ENCODE measurements at regions not wholly inside any gene's neighbourhood (a gene's known extent, or its start where the extent isn't known, plus 50 kb on each side); places are given as distances from the start of the nearest gene placed in this dataset.

GRCh38 chr4:168028568-168028967 lies 63.8 kb upstream of the ANXA10 start:
- Histone ChIP-seq H3K4me3 (ENCODE audit: insufficient read depth, low read depth, low read length) (no peak overlapping the region), H3K27ac (ENCODE audit: low read depth, low read length) (no peak overlapping the region), H3K9ac (ENCODE audit: low read length) (no peak overlapping the region), H2AFZ (ENCODE audit: low read depth, low read length) (no peak overlapping the region), H4K20me1 (ENCODE audit: insufficient read depth, low read length) (no peaks in the 10 kb centered on the region), H3K9me3 (ENCODE audit: insufficient read depth, low read depth, low read length) (peaks cover 3% of the 10 kb centered on the region), H3K4me1 (ENCODE audit: insufficient read depth, low read length) (no peaks in the 10 kb centered on the region), H3K36me3 (ENCODE audit: insufficient read depth, low read length) (no peaks in the 10 kb centered on the region), H3K79me2 (ENCODE audit: insufficient read depth, low read length) (no peaks in the 10 kb centered on the region), H3K27me3 (ENCODE audit: insufficient read depth, low read length) (no peaks in the 10 kb centered on the region), H3K4me2 (ENCODE audit: low read length) (no peak overlapping the region)
- TF ChIP-seq CTCF (IDR thresholded peaks at IDR 0.05; ENCODE audit: insufficient read depth, low read depth, low read length) (no peak), EZH2 (IDR thresholded peaks at IDR 0.05; ENCODE audit: insufficient read depth, low read length) (no peak)
- Mint-ChIP-seq H3K27ac (ENCODE audit: unreplicated experiment) (no peak overlapping the region), H3K36me3 (ENCODE audit: low read depth, unreplicated experiment) (no peaks in the 10 kb centered on the region), H3K27me3 (ENCODE audit: low read depth, unreplicated experiment) (no peaks in the 10 kb centered on the region), H3K4me1 (ENCODE audit: low read depth, unreplicated experiment) (no peaks in the 10 kb centered on the region), H3K4me3 (ENCODE audit: unreplicated experiment) (no peak overlapping the region), H3K9me3 (ENCODE audit: unreplicated experiment) (peaks cover 6% of the 10 kb centered on the region)
- DNase-seq (ENCODE audit: low read depth) (no peak), FAIRE-seq (no peak)

DNA sequence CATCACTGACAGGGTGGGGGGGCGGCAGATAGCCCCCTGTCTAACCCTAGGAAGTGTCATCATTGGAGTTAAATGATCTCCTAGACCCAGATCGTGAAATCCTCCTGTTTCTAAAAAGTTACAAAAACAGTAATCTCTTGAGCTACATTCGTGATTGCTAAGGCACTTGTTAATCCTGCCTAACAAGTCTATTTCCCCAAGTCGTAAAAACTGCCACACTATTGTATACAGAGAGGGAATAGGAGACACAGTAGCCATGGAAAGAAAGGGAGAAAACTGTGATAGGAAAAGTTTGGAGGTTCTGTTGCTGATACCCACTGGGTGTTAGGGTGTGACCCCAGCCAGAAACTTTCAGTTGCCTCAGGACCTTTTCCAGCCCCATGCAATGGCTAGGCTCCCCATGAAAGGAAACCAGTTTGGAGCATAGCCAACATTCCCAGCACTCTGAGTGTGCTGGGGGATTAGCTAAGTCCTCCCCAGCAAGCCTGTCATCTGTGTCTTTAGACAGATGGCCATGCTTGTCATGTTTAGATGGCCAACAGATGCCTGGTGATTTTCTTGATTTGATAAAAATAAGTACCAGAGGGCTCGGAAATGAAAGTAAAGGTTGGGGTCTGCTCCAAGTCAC lies 63.3 kb upstream of the ANXA10 start:
- H4K20me1 ChIP-seq (ENCODE audit: insufficient read depth, low read length), result no peaks in the 10 kb centered on the region
- no peaks in the 10 kb centered on the region for H3K79me2 ChIP-seq (ENCODE audit: insufficient read depth, low read length)
- H2AFZ ChIP-seq (ENCODE audit: low read depth, low read length), result no peak overlapping the region
- H3K9me3 ChIP-seq (ENCODE audit: insufficient read depth, low read depth, low read length), result peaks cover 3% of the 10 kb centered on the region
- Mint-ChIP-seq H3K36me3 (ENCODE audit: low read depth, unreplicated experiment) (no peaks in the 10 kb centered on the region), H3K9me3 (ENCODE audit: unreplicated experiment) (peaks cover 4% of the 10 kb centered on the region), H3K27ac (ENCODE audit: unreplicated experiment) (no peak overlapping the region), H3K4me1 (ENCODE audit: low read depth, unreplicated experiment) (no peaks in the 10 kb centered on the region), H3K27me3 (ENCODE audit: low read depth, unreplicated experiment) (no peaks in the 10 kb centered on the region), H3K4me3 (ENCODE audit: unreplicated experiment) (no peak overlapping the region)
- H3K4me1 ChIP-seq (ENCODE audit: insufficient read depth, low read length), result no peaks in the 10 kb centered on the region
- FAIRE-seq (no peak), DNase-seq (ENCODE audit: low read depth) (no peak)
- no peak for TF ChIP-seq CTCF (IDR thresholded peaks at IDR 0.05; ENCODE audit: insufficient read depth, low read depth, low read length)
- no peaks in the 10 kb centered on the region for H3K36me3 ChIP-seq (ENCODE audit: insufficient read depth, low read length)
- H3K9ac ChIP-seq (ENCODE audit: low read length), result no peak overlapping the region
- no peak overlapping the region for H3K27ac ChIP-seq (ENCODE audit: low read depth, low read length)
- no peaks in the 10 kb centered on the region for H3K27me3 ChIP-seq (ENCODE audit: insufficient read depth, low read length)
- H3K4me2 ChIP-seq (ENCODE audit: low read length), result no peak overlapping the region
- no peak overlapping the region for H3K4me3 ChIP-seq (ENCODE audit: insufficient read depth, low read depth, low read length)

GRCh38 chr4:168037676-168038075 lies 54.7 kb upstream of the ANXA10 start:
- no peak for FAIRE-seq
- H3K36me3 Mint-ChIP-seq (ENCODE audit: low read depth, unreplicated experiment), result no peaks in the 10 kb centered on the region
- no peak overlapping the region for H3K4me3 Mint-ChIP-seq (ENCODE audit: unreplicated experiment)

More at GRCh38 chr4:168037676-168038075, 54.7 kb upstream of the ANXA10 start:
- no peaks in the 10 kb centered on the region for H3K79me2 ChIP-seq (ENCODE audit: insufficient read depth, low read length)
- DNase-seq (ENCODE audit: low read depth), result no peak
- H3K4me1 ChIP-seq (ENCODE audit: insufficient read depth, low read length), result no peaks in the 10 kb centered on the region
- no peaks in the 10 kb centered on the region for H4K20me1 ChIP-seq (ENCODE audit: insufficient read depth, low read length)
- Mint-ChIP-seq H3K27me3 (ENCODE audit: low read depth, unreplicated experiment) (no peaks in the 10 kb centered on the region), H3K4me1 (ENCODE audit: low read depth, unreplicated experiment) (no peaks in the 10 kb centered on the region), H3K27ac (ENCODE audit: unreplicated experiment) (no peak overlapping the region), H3K9me3 (ENCODE audit: unreplicated experiment) (no peaks in the 10 kb centered on the region)
- H2AFZ ChIP-seq (ENCODE audit: low read depth, low read length), result no peak overlapping the region
- TF ChIP-seq CTCF (IDR thresholded peaks at IDR 0.05; ENCODE audit: insufficient read depth, low read depth, low read length) (no peak), EZH2 (IDR thresholded peaks at IDR 0.05; ENCODE audit: insufficient read depth, low read length) (no peak)
- no peak overlapping the region for H3K4me2 ChIP-seq (ENCODE audit: low read length)
- H3K4me3 ChIP-seq (ENCODE audit: insufficient read depth, low read depth, low read length), result no peak overlapping the region
- no peak overlapping the region for H3K27ac ChIP-seq (ENCODE audit: low read depth, low read length)
- H3K27me3 ChIP-seq (ENCODE audit: insufficient read depth, low read length), result no peaks in the 10 kb centered on the region
- no peak overlapping the region for H3K9ac ChIP-seq (ENCODE audit: low read length)
- H3K36me3 ChIP-seq (ENCODE audit: insufficient read depth, low read length), result no peaks in the 10 kb centered on the region
- no peaks in the 10 kb centered on the region for H3K9me3 ChIP-seq (ENCODE audit: insufficient read depth, low read depth, low read length)

Data from astrocyte (in vitro differentiated cells and primary cell).